GM18868 (cell line): ENCODE measurements at regions not wholly inside any gene's neighbourhood (a gene's known extent, or its start where the extent isn't known, plus 50 kb on each side); places are given as distances from the start of the nearest gene placed in this dataset.

ENCODE experiments used
- ATAC-seq: cut with Tn5 transposase; IDR thresholded peaks from one replicate; pipeline ENCODE4 v1.9.1; 2021; ENCODE audit warnings: mild to moderate bottlenecking, moderate library complexity; ENCODE audit not compliant: unreplicated experiment

DNA sequence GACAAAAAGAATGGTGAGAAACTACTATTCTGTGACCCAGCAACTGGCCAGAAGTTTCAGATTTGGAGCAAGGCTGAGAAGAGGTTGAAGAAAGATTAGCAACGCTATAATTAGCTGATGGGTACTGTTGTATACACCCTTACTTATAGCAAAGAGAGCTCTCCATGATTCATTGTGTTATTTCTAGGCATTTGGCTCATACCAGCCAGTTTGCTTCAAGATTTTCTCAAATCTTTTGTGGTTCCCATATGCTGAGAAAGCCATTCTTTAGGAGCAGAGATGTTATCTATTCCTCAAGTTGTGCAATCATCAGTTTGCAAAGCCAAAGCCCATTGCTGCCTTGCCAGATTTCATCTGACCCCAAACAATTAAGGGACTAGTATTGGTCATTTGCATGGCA lies 179.4 kb downstream of the ETS1 start:
- ATAC-seq, result no peak

DNA sequence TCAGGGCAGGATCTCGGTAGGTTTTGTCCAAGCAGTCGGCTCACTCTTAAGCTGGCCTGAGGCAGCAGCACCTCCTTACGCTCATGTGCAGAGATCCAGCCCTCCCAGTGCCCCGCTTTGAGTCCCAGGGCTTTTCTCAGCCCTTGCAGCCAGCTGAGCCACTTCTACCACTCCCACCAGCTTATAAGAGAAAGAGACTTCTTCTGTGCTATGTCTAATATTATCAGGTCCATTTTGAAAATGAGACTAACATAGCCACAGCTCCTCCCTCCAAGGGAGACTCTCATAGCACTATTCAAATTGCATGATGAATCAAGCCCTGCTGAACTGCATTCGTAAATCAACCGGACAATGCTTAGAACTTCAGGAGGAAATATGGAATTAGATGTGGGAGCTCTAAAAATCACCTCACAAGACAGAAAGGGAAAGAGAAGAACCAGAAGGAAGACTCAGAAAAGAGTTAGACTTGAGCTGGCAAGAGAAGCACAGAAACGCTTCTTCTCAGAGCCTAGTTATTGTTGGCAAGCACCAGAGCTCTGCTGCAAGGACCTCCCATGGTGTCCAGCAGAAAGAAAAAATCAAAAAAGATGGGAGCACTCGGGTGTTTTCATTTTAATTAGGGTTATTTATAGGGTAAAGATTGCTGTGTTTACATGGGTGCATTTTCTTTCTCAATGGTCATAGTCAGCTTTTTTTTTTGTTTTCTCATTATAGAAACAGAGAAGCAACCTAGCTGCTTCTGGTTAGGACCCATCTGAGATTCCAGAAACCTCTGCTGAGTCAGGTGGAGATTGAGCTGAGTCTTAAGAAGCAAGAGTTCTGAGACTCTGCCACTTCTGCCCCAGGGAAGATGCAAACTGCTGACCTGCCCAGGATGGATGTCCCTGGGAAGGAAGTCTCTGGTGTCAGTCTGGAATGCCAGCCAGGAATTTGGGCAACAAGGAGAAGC lies 181.4 kb downstream of the ETS1 start:
- no peak for ATAC-seq

GRCh38 chr11:128405112-128405511 lies 182.2 kb downstream of the ETS1 start:
- no peak for ATAC-seq

GRCh38 chr11:128404437-128404836 lies 182.9 kb downstream of the ETS1 start:
- no peak for ATAC-seq

DNA sequence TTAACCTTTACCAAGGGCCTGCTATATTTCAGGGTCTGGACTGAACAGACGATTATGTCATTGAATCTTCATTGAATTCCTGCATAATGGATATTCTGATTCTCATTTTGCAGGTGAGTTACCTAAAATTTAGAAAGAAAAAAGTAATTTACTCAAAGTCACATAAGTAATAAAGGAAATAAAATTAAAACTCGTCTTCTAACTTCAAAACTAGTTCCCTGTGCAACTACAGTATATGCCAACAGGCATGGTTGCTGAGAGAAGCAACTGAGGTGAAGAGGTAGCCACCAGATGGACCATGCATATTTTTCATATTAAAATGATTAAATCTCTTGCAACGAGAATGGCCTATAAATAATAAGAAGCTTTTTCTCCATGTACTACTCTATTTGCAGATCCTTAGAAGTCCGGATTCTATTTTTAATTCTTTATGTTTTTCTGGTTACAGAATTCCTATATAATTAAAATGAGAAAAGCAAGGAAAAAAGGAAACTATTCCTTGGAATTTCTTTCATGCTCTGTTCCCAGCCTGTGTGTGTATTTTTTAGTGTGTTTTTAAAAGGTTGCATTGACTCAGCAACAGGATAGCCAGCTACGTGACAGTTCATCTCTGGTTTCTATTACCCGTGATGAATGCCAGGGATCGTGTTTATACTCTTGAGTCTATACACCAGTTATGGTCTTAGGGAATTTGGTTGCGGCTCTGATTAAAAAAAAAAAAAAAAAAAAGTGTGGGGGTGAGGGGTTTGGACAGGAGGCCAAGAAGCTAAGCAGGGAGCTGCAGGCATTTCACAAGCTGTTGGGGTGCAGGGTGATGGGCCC lies 186.8 kb downstream of the ETS1 start:
- ATAC-seq, result no peak

GRCh38 chr11:128399251-128400121 lies 187.9 kb downstream of the ETS1 start:
- peak; percentile 62 for ATAC-seq

- peak; percentile 35 for ATAC-seq
Measured at GRCh38 chr11:128398517-128399250, 188.7 kb downstream of the ETS1 start.

- no peak for ATAC-seq
Measured at GRCh38 chr11:128397362-128397761, 190.0 kb downstream of the ETS1 start.

GRCh38 chr11:128394431-128395089 lies 192.8 kb downstream of the ETS1 start:
- no peak for ATAC-seq

DNA sequence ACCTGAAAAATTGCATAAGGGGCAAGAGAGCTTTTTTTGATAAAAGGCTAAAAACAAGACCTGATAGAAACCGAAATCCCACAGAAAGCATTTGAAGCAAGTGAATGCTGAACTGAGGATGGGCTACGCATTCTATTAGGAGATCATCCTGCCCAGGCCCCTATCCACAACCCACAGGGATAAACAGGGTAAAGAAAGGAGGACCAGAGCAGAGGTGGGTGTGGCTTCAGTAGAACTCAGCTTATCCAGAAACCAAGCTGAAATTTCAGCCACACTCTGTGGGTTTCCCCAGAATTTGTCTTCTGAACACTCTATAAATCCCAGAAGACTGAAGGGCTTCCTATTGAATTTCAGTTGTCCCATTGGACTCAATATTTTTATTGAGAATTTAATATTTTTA lies 195.1 kb downstream of the ETS1 start:
- no peak for ATAC-seq

DNA sequence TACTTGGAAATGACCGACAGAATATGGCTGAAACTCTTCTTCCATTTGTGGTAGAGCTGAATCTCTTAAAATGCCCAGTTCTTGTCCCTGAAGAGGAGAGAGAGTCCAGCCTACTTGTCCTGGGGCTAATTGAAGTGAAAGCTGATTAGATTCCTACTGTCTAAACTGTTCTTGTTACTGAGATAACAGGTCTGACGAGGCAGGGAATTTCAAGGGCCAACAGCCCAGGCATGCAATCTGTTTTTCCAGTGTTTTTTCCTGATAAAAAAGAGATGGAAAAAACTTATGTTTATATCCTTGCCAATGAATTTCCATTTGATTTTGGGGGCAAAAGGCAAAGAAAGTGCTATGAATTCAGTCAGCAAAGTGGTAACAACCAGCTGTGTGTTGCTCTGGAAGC lies 195.5 kb downstream of the ETS1 start:
- no peak for ATAC-seq

DNA sequence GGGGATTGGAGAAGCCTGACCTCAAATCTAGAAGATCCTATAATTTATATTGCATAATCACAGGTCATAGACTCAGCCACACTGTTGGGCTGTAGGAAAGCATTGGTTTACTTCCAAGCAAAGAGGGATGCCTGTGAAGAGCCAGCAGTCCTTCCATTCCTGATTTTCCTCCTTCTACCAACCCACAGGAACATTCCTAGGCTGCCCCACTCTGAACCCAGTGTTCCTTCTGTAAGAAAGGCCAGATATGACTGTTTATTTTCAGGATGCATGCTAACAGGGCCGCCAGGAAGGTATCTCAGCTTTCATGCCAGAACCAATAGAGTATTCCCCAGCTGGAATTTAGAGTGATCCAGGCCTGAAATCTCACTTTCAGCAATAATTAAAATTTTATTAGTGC lies 197.1 kb downstream of the ETS1 start:
- no peak for ATAC-seq

DNA sequence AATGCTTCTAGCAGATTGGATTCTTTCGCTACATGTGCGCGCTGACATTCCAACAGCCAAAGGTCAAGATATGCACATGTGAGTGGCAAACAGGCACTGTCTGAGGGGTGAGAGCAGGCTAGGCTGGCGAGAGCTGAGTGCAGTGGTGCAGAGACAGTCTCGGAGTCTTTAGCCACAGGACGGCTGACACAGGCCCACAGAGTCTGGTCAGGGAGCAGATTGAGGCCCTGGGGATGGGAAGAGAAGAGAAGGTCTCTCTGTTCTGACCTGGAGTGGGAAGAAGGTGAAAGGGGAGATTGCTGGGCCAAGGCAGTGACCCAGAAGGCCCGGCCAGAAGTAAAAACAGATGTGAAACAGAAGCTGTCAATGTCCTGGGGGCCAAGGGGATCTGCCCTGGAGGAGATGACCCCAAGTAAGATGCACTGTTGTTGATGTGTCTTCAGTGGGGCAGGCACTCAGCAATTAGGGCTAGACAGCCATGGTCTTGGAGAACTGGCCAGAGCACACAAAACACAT lies 197.8 kb downstream of the ETS1 start:
- ATAC-seq, result no peak

DNA sequence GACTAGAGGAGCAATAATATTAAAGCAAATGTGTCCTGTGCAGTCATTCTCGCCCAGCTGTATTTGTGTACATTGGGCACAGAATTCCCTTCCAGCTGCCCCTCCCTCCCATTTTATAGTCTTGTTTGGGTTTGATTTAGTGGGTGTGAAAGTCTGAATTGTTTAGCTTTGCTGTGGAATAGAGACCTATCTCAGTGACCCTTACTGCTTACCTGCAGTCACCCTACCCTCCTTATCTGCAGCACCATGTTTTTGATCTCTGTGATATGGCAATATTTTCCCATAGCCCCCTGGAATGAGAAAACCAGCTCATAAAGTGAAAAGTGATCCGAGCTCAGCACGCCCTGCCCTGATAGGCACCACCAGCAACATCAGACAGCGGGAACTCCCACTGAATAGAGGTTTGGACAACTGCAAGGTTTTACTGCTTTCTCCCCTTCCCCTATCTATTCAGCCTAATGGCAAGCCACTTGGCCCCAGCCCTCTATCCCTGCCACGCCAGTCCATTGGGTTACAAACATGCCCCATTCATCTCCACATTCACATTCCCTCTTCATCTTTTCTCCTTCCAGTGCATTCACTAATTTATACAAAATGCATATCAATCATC lies 199.0 kb downstream of the ETS1 start:
- no peak for ATAC-seq

DNA sequence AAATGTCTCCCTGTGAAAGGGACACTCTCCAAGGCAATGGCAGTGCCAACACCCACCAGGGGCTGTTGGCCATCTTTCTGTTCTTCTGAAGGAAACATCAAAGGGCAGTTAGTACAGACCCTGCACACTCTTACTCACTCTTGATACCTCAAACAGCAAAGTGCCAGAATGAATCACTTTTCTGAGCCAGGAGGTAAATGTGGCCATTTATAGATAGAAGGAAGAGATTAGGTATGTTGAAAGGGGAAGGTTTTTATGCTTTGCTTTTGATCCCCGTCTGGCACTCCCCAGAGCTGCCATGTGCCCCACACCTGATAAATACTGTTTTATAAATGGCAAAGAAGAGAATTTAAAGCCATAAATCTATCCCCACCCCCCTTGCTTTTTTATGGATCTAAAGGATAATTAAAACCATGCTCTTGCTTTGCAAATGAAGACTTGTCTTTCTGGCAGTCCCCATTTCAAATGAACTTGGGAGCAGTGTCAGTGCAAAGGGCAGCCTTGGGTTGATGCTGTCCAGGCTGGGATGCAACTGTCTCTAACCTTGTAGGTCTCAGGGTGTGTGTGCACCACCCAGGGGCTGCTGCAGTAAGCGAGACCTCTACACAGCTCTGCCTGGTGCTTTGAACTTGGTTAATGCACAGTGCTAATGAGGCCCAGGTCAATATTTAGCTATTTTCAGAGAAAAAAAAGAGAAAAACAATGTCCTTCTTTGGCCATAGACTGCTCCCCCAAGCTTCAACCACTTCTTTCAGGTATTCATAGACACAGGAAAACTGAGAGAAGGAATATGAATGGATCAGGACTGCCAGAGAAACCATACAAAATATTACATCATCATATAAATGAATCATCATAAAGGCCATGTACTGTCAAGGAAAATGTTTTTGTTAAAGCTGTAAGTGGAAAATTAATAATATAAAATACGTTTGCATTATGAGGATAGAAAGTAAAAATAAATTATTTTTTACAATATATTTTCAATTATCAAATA lies 207.5 kb downstream of the ETS1 start:
- no peak for ATAC-seq

GRCh38 chr11:128375961-128376360 lies 211.4 kb downstream of the ETS1 start:
- no peak for ATAC-seq

- no peak for ATAC-seq
Measured at GRCh38 chr11:128374026-128374425, 213.3 kb downstream of the ETS1 start.

GRCh38 chr11:128372977-128373376 lies 214.4 kb downstream of the ETS1 start:
- ATAC-seq, result no peak
